ENCODE measurements at regions not wholly inside any gene's neighbourhood (a gene's known extent, or its start where the extent isn't known, plus 50 kb on each side); places are given as distances from the start of the nearest gene placed in this dataset.

GRCh38 chr17:14854691-14855090, 410.4 kb downstream of the PMP22 start:
- TF ChIP-seq CTCF (IDR thresholded peaks at IDR 0.05; ENCODE audit: control extremely low read depth, extremely low read depth, low read depth, missing control alignments), result no peak
- CTCF ChIA-PET, result no interaction called here
- no peak for DNase-seq (ENCODE audit: extremely low spot score)

GRCh38 chr17:14845591-14846281, 419.4 kb downstream of the PMP22 start:
- CTCF ChIA-PET, result no interaction called here
- no peak for DNase-seq (ENCODE audit: extremely low spot score)
- TF ChIP-seq CTCF (IDR thresholded peaks at IDR 0.05; ENCODE audit: control extremely low read depth, extremely low read depth, low read depth, missing control alignments), result no peak
- POLR2A ChIA-PET, result no interaction called here

More at GRCh38 chr17:14854691-14855090, 410.4 kb downstream of the PMP22 start:
- POLR2A ChIA-PET, result no interaction called here

DNA sequence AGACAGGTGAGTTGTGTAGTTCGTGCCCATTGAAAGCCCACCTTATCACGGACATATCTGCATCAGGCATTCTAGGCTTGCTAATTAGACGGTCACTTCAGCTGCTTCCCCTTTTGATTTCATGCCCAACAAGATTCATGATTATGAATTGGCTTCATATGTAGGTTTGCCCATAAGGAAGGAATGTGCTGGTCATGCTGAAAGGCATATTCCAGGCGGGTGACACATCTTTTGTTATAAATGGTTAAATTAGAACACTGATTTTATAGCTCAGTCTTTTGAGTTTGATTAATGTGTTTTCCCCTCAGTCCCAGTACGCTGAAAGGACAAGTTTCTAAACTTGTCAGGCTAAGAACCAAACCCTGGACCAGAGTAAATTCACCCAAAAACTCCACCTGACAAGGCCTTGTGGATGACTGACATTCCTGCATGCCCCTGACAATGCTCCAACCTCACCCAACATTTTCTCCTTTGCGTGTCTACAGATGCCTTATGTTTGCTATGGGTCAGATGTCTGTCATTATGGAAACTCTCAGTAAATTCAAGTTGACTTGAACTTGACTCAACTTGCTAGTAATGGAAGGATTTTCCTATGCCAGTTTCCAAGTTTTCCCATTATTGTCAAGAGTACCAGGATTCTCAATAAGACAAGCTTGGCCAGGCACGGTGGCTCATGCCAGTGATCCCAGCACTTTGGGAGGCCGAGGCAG, 421.9 kb downstream of the PMP22 start:
- ChIA-PET POLR2A (no interaction called here), CTCF (no interaction called here)
- no peak for DNase-seq (ENCODE audit: extremely low spot score)
- no peak for TF ChIP-seq CTCF (IDR thresholded peaks at IDR 0.05; ENCODE audit: control extremely low read depth, extremely low read depth, low read depth, missing control alignments)

DNA sequence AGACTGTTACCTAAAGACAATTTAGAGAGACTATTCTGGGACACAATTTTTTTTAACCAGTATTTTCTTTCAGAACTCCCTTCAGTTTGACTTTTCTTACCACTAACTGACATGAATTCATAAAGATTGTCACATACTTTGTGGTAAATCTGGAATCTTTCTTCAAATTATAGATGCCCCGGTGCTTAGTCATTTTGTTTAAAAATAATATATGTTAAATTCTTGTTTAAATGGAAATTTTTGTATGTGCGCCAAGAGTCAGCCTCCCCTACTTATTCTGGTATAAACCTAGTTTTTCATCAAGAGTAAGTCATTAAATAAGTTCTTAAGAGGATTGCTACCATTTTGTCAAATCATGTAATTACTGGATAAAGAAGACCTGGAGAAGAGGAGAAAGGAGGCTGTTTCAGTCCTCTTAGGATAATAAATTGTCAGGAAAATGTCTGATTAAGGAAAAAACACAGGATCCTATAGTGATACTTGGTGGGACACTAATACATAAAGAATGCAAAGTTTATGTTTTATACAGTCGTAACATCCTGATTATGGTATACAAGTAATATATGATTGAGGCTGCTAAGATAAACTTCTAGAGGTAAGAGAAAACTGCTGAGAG, 424.4 kb downstream of the PMP22 start:
- TF ChIP-seq CTCF (IDR thresholded peaks at IDR 0.05; ENCODE audit: control extremely low read depth, extremely low read depth, low read depth, missing control alignments), result no peak
- ChIA-PET CTCF (no interaction called here), POLR2A (no interaction called here)
- no peak for DNase-seq (ENCODE audit: extremely low spot score)

DNA sequence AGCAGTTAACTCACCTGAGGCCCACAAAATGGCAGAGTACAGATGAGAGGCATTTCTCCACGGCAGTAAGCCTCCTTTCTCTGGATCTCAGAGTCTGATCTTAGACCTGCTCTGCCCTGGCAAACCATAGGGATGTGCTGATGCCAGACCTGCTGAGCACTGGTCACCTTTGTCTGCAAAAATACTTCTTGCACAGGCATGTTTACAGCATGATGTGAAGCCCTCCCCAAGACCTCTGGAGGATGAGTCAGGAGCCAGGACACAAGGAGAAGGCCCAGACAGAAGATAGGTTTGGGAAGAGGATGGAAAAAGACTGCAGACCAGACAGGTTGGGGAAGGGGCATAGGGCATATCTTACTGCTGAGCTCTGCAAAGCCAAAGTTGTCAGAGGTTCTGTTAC, 426.6 kb downstream of the PMP22 start:
- no peak for DNase-seq (ENCODE audit: extremely low spot score)
- CTCF ChIA-PET, result interaction anchor here (1.0 kb wide), 1 partner anchor 15 kb away, joined by 3 read pairs; no protein-coding TSS in a partner anchor
- no peak for TF ChIP-seq CTCF (IDR thresholded peaks at IDR 0.05; ENCODE audit: control extremely low read depth, extremely low read depth, low read depth, missing control alignments)
- POLR2A ChIA-PET, result interaction anchor here (0.6 kb wide), 1 partner anchor 274 kb away, joined by 3 read pairs; no protein-coding TSS in a partner anchor

DNA sequence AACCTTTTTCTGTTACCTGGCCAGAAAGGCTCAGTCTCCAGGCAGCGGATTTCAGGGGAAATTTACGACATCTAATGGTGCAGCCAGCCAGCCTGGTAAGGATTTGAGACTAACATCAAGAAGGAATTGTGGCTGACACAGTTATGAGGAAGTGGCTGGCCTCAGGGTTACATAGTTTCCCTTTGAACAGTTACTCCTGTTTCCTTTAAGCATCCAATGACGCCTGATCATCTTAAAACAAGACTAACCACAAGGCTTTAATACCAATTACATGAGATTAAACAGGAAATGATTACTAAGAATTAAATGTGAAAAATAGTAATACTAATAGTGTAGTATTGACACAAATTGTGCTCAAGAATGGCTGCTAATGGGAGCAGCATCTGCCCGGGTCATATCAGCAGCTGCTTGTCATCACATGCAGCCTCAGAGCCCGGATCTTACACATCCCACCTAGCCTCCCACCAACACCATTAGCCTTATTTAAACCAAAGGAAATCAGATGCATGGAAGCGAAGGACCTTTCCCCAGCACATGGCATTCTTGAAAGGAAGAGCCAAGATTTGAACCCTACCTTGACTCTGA, 431.8 kb downstream of the PMP22 start:
- POLR2A ChIA-PET, result no interaction called here
- TF ChIP-seq CTCF (IDR thresholded peaks at IDR 0.05; ENCODE audit: control extremely low read depth, extremely low read depth, low read depth, missing control alignments), result no peak
- no peak for DNase-seq (ENCODE audit: extremely low spot score)
- CTCF ChIA-PET, result no interaction called here
